Right atrium auricular region (tissue), 2 donors: ENCODE measurements at regions not wholly inside any gene's neighbourhood (a gene's known extent, or its start where the extent isn't known, plus 50 kb on each side); places are given as distances from the start of the nearest gene placed in this dataset.
A peak's percentile ranks its signal among the peaks of the same experiment; 100 is the strongest.
"Not testable (repeated sequence)": the region's sequence is repeated elsewhere in the genome, so short reads cannot be mapped to it uniquely, and the experiment has no call there.

Experiments
- DNase-seq: peaks from one replicate; pipeline ENCODE4 v3.0.0-alpha.2; 2019; ENCODE audit warnings: low spot score
- H3K27ac ChIP-seq, 2 donors: fragments of 200-600 bp; sonication (generic); 1 replicate in 1 of 2; 2 replicates in 1 of 2; pipeline ENCODE4 v1.5.1; 2016 to 2019
- H3K27me3 ChIP-seq, 2 donors: fragments of 200-600 bp; sonication (generic); one replicate each; pipeline versions ENCODE4 v1.5.1 to v1.6.0; 2017 to 2019
- H3K36me3 ChIP-seq: fragments of 200-600 bp; sonication (generic); one replicate; pipeline ENCODE4 v1.5.1; 2016
- H3K4me1 ChIP-seq, 2 donors: fragments of 200-600 bp; sonication (generic); one replicate each; pipeline versions ENCODE4 v1.5.1 to v1.6.0; 2017 to 2019
- H3K4me3 ChIP-seq, 2 donors: fragments of 200-600 bp; sonication (generic); 1 replicate in 1 of 2; 2 replicates in 1 of 2; pipeline ENCODE4 v1.5.1; 2017 to 2019; ENCODE audit warnings: mild to moderate bottlenecking in 1 of 2, moderate library complexity in 1 of 2
- H3K9me3 ChIP-seq, 2 donors: fragments of 200-600 bp; sonication (generic); one replicate each; pipeline ENCODE4 v1.5.1; 2019
- CTCF ChIP-seq, 2 donors: fragments of 200-600 bp; sonication (generic); IDR thresholded peaks; one replicate each; pipeline ENCODE4 v1.5.1; 2019; ENCODE audit warnings: antibody characterized with exemption in 2 of 2

DNA sequence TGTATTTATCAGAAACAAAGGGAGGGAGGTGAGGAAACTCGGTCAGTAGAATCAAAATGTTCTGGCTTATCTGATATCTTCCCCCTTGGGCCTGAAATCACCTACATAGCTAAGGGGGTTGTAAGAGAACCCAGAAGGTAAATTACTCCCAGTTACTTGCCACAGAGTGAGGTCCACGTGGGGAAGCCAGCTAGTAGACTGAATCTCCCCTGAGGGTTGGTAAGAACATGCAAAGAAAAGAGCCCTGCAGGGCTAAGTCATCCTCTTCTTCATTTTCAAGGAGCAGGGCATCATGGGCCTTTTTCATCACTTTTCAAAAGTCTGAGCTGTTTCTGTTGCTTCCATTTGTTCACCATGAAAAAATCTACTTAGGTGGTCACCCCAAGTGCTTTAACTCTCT lies 115.4 kb downstream of the QRSL1 start:
- Histone ChIP-seq H3K4me3 (no peak overlapping the region), H3K4me1 (no peaks in the 10 kb centered on the region), H3K27ac (no peak overlapping the region), H3K36me3 (no peaks in the 10 kb centered on the region), H3K27me3 (no peaks in the 10 kb centered on the region), H3K9me3 (no peaks in the 10 kb centered on the region)
- no peak for TF ChIP-seq CTCF (IDR thresholded peaks at IDR 0.05)
- DNase-seq = no peak

GRCh38 chr6:106744029-106744428 lies 114.7 kb downstream of the QRSL1 start:
- not testable (repeated sequence) for H3K4me1 ChIP-seq, DNase-seq, H3K9me3 ChIP-seq

GRCh38 chr6:106743612-106744011 lies 114.2 kb downstream of the QRSL1 start:
- Histone ChIP-seq H3K9me3 (no peaks in the 10 kb centered on the region), H3K36me3 (no peaks in the 10 kb centered on the region), H3K27me3 (no peaks in the 10 kb centered on the region)

More at GRCh38 chr6:106744029-106744428, 114.7 kb downstream of the QRSL1 start:
- H3K27ac ChIP-seq, H3K4me3 ChIP-seq, H3K27me3 ChIP-seq, H3K36me3 ChIP-seq: not testable (repeated sequence)

GRCh38 chr6:106740287-106740686 lies 110.9 kb downstream of the QRSL1 start:
- Histone ChIP-seq H3K27ac (no peak overlapping the region), H3K4me1 (no peaks in the 10 kb centered on the region), H3K9me3 (peaks cover 0 to 9% of the 10 kb centered on the region in 2 donors), H3K36me3 (no peaks in the 10 kb centered on the region), H3K4me3 (no peak overlapping the region), H3K27me3 (no peaks in the 10 kb centered on the region)
- TF ChIP-seq CTCF (IDR thresholded peaks at IDR 0.05) = no peak
- DNase-seq = no peak

More at GRCh38 chr6:106743612-106744011, 114.2 kb downstream of the QRSL1 start:
- no peak for TF ChIP-seq CTCF (IDR thresholded peaks at IDR 0.05)
- no peak overlapping the region for H3K4me3 ChIP-seq
- DNase-seq = no peak
- H3K27ac ChIP-seq = no peak overlapping the region
- H3K4me1 ChIP-seq = no peaks in the 10 kb centered on the region

GRCh38 chr6:106739387-106739786 lies 110.0 kb downstream of the QRSL1 start:
- peak; percentile 59 for DNase-seq
- Histone ChIP-seq H3K36me3 (no peaks in the 10 kb centered on the region), H3K27ac (no peak overlapping the region), H3K27me3 (no peaks in the 10 kb centered on the region), H3K4me3 (no peak overlapping the region), H3K4me1 (no peaks in the 10 kb centered on the region), H3K9me3 (peaks cover 0 to 9% of the 10 kb centered on the region in 2 donors)
- TF ChIP-seq CTCF (IDR thresholded peaks at IDR 0.05) = no peak

DNA sequence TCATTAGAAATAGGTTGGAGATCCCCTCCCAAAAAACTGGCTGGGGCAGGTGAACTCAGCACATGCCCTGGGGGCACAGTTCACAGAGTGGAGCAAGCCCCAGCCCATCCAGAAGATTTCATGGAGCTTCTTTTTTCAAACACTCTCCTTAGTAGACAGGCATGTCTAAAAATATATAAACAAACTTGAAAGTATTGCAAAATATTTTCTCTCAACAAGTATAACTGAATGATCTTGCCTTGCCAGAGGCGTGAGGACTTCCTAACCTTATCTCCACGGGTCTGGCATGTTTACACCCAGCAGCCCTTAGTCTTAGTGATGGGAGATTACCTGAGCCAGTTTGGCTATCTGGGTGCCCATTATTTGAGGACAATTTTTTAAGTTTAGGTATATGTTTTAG lies 107.1 kb downstream of the QRSL1 start:
- Histone ChIP-seq H3K9me3 (peaks cover 0 to 9% of the 10 kb centered on the region in 2 donors), H3K4me3 (no peak overlapping the region), H3K27me3 (no peaks in the 10 kb centered on the region), H3K4me1 (no peaks in the 10 kb centered on the region), H3K36me3 (no peaks in the 10 kb centered on the region), H3K27ac (no peak overlapping the region)
- no peak for DNase-seq
- TF ChIP-seq CTCF (IDR thresholded peaks at IDR 0.05) = no peak
